ENCODE measurements at regions not wholly inside any gene's neighbourhood (a gene's known extent, or its start where the extent isn't known, plus 50 kb on each side); places are given as distances from the start of the nearest gene placed in this dataset.

GRCh38 chr10:118978316-118978997, 51.1 kb upstream of the NANOS1 start:
- 93% methylated on average over 11 of the region's 14 CpGs for WGBS
- H3K9me3 ChIP-seq = peaks cover 0 to 10% (median 4%) of the 10 kb centered on the region in 4 donors
- H3K27ac ChIP-seq (replicated peaks in 1 of 4) = no peak overlapping the region
- TF ChIP-seq POLR2AphosphoS5 (IDR thresholded peaks at IDR 0.05) (no peak), EP300 (IDR thresholded peaks at IDR 0.05) (no peak), CTCF (IDR thresholded peaks at IDR 0.05) (no peak), POLR2A (IDR thresholded peaks at IDR 0.05; ENCODE audit: low read depth) (no peak)
- intact Hi-C loops (cut with DNase I) = no loop called here
- H3K36me3 ChIP-seq = no peaks in the 10 kb centered on the region
- no peaks in the 10 kb centered on the region for H3K27me3 ChIP-seq
- no peak for DNase-seq (ENCODE audit: extremely low spot score)
- H3K4me3 ChIP-seq = no peak overlapping the region
- H3K4me1 ChIP-seq = no peaks in the 10 kb centered on the region

GRCh38 chr10:118978998-118979350, 50.5 kb upstream of the NANOS1 start:
- Histone ChIP-seq H3K27ac (replicated peaks in 1 of 4) (no peak overlapping the region), H3K4me3 (no peak overlapping the region), H3K4me1 (no peaks in the 10 kb centered on the region), H3K9me3 (peaks cover 0 to 4% (median 1%) of the 10 kb centered on the region in 4 donors), H3K36me3 (no peaks in the 10 kb centered on the region), H3K27me3 (no peaks in the 10 kb centered on the region)
- 90% methylated on average over 4 of the region's 6 CpGs for WGBS
- DNase-seq (ENCODE audit: extremely low spot score) = no peak
- intact Hi-C loops (cut with DNase I) = no loop called here
- TF ChIP-seq CTCF (IDR thresholded peaks at IDR 0.05) (no peak), POLR2AphosphoS5 (IDR thresholded peaks at IDR 0.05) (no peak), EP300 (IDR thresholded peaks at IDR 0.05) (no peak), POLR2A (IDR thresholded peaks at IDR 0.05; ENCODE audit: low read depth) (no peak)

GRCh38 chr10:118979661-118980060, 49.9 kb upstream of the NANOS1 start:
- H3K27ac ChIP-seq (replicated peaks in 1 of 4) = no peak overlapping the region
- intact Hi-C loops (cut with DNase I) = no loop called here
- H3K36me3 ChIP-seq = no peaks in the 10 kb centered on the region
- WGBS = 88% methylated on average over 5 of the region's 8 CpGs
- TF ChIP-seq EP300 (IDR thresholded peaks at IDR 0.05) (no peak), POLR2AphosphoS5 (IDR thresholded peaks at IDR 0.05) (no peak), CTCF (IDR thresholded peaks at IDR 0.05) (no peak), POLR2A (IDR thresholded peaks at IDR 0.05; ENCODE audit: low read depth) (no peak)
- H3K4me3 ChIP-seq = no peak overlapping the region
- no peaks in the 10 kb centered on the region for H3K27me3 ChIP-seq
- H3K9me3 ChIP-seq = peaks cover 0 to 6% (median 1%) of the 10 kb centered on the region in 4 donors
- H3K4me1 ChIP-seq = no peaks in the 10 kb centered on the region
- DNase-seq (ENCODE audit: extremely low spot score) = no peak
